ENCODE measurements at regions not wholly inside any gene's neighbourhood (a gene's known extent, or its start where the extent isn't known, plus 50 kb on each side); places are given as distances from the start of the nearest gene placed in this dataset.

DNA sequence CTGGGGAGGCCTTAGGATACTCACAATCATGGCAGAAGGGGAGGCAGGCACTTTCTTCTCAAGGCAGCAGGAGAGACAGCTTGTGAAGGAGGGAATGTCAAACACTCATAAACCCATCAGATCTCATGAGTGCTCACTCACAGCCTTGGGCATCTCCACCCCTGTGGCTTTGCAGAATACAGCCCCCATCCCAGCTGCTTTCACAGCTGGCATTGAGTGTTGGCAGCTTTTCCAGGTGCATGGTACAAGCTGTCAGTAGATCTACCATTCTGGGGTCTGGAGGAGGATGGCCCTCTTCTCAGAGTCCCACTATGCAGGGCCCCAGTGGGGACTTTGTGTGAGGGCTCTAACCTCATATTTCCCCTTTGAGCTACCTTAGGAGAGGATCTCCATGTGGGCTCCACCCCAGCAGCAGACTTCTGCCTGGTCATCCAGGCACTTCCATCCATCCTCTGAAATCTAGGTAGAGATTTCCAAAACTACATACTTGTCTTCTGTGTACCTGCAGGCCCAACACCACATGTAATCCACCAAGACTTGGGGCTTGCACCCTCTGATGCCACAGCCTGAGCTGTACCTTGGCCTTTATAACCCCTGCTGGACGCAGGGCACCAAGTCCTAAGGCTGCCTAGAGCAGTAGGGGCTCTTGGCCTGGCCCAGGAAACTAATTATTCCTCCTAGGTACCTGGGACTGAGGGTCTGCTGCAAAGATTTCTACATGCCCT is 404.2 kb upstream of the EPHA6 start:
- ATAC-seq (no peak), DNase-seq (ENCODE audit: low spot score) (no peak)
- ChIA-PET POLR2A (no interaction called here), CTCF (no interaction called here)
- H3K4me1 Mint-ChIP-seq, result no peaks in the 10 kb centered on the region
- TF ChIP-seq ZNF121 (CRISPR knock-in tag; IDR thresholded peaks at IDR 0.05) (no peak), GABPB1 (CRISPR knock-in tag; IDR thresholded peaks at IDR 0.05) (no peak), NFATC4 (CRISPR knock-in tag; IDR thresholded peaks at IDR 0.05) (no peak), ATF1 (CRISPR knock-in tag; IDR thresholded peaks at IDR 0.05) (no peak), HMGA2 (CRISPR knock-in tag; IDR thresholded peaks at IDR 0.05) (no peak), OVOL2 (CRISPR knock-in tag; IDR thresholded peaks at IDR 0.05; ENCODE audit: borderline replicate concordance) (no peak), TCF7 (CRISPR knock-in tag; IDR thresholded peaks at IDR 0.05; ENCODE audit: low read depth) (no peak), GRHL2 (CRISPR knock-in tag; IDR thresholded peaks at IDR 0.05; ENCODE audit: insufficient replicate concordance, severe bottlenecking) (no peak), ZNF396 (CRISPR knock-in tag; IDR thresholded peaks at IDR 0.05; ENCODE audit: borderline replicate concordance) (no peak), ZBTB21 (CRISPR knock-in tag; IDR thresholded peaks at IDR 0.05; ENCODE audit: borderline replicate concordance) (no peak), NFE2L1 (CRISPR knock-in tag; IDR thresholded peaks at IDR 0.05) (no peak)
- TF ChIP-seq, protein P1, sequence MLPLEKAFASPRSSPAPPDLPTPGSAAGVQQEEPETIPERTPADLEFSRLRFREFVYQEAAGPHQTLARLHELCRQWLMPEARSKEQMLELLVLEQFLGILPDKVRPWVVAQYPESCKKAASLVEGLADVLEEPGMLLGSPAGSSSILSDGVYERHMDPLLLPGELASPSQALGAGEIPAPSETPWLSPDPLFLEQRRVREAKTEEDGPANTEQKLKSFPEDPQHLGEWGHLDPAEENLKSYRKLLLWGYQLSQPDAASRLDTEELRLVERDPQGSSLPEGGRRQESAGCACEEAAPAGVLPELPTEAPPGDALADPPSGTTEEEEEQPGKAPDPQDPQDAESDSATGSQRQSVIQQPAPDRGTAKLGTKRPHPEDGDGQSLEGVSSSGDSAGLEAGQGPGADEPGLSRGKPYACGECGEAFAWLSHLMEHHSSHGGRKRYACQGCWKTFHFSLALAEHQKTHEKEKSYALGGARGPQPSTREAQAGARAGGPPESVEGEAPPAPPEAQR (CRISPR knock-in tag; IDR thresholded peaks at IDR 0.05), result no peak
- TF ChIP-seq, protein P2, sequence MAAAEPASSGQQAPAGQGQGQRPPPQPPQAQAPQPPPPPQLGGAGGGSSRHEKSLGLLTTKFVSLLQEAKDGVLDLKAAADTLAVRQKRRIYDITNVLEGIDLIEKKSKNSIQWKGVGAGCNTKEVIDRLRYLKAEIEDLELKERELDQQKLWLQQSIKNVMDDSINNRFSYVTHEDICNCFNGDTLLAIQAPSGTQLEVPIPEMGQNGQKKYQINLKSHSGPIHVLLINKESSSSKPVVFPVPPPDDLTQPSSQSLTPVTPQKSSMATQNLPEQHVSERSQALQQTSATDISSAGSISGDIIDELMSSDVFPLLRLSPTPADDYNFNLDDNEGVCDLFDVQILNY (CRISPR knock-in tag; IDR thresholded peaks at IDR 0.05), result no peak
- TF ChIP-seq, protein P3, sequence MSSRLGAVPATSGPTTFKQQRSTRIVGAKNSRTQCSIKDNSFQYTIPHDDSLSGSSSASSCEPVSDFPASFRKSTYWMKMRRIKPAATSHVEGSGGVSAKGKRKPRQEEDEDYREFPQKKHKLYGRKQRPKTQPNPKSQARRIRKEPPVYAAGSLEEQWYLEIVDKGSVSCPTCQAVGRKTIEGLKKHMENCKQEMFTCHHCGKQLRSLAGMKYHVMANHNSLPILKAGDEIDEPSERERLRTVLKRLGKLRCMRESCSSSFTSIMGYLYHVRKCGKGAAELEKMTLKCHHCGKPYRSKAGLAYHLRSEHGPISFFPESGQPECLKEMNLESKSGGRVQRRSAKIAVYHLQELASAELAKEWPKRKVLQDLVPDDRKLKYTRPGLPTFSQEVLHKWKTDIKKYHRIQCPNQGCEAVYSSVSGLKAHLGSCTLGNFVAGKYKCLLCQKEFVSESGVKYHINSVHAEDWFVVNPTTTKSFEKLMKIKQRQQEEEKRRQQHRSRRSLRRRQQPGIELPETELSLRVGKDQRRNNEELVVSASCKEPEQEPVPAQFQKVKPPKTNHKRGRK (CRISPR knock-in tag; IDR thresholded peaks at IDR 0.05; ENCODE audit: borderline replicate concordance), result no peak
- TF ChIP-seq, protein P4, sequence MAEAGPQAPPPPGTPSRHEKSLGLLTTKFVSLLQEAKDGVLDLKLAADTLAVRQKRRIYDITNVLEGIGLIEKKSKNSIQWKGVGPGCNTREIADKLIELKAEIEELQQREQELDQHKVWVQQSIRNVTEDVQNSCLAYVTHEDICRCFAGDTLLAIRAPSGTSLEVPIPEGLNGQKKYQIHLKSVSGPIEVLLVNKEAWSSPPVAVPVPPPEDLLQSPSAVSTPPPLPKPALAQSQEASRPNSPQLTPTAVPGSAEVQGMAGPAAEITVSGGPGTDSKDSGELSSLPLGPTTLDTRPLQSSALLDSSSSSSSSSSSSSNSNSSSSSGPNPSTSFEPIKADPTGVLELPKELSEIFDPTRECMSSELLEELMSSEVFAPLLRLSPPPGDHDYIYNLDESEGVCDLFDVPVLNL (CRISPR knock-in tag; IDR thresholded peaks at IDR 0.05; ENCODE audit: borderline replicate concordance, low read depth), result no peak
- TF ChIP-seq, protein P5, sequence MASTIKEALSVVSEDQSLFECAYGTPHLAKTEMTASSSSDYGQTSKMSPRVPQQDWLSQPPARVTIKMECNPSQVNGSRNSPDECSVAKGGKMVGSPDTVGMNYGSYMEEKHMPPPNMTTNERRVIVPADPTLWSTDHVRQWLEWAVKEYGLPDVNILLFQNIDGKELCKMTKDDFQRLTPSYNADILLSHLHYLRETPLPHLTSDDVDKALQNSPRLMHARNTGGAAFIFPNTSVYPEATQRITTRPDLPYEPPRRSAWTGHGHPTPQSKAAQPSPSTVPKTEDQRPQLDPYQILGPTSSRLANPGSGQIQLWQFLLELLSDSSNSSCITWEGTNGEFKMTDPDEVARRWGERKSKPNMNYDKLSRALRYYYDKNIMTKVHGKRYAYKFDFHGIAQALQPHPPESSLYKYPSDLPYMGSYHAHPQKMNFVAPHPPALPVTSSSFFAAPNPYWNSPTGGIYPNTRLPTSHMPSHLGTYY (CRISPR knock-in tag; IDR thresholded peaks at IDR 0.05), result no peak
- TF ChIP-seq, protein P6, sequence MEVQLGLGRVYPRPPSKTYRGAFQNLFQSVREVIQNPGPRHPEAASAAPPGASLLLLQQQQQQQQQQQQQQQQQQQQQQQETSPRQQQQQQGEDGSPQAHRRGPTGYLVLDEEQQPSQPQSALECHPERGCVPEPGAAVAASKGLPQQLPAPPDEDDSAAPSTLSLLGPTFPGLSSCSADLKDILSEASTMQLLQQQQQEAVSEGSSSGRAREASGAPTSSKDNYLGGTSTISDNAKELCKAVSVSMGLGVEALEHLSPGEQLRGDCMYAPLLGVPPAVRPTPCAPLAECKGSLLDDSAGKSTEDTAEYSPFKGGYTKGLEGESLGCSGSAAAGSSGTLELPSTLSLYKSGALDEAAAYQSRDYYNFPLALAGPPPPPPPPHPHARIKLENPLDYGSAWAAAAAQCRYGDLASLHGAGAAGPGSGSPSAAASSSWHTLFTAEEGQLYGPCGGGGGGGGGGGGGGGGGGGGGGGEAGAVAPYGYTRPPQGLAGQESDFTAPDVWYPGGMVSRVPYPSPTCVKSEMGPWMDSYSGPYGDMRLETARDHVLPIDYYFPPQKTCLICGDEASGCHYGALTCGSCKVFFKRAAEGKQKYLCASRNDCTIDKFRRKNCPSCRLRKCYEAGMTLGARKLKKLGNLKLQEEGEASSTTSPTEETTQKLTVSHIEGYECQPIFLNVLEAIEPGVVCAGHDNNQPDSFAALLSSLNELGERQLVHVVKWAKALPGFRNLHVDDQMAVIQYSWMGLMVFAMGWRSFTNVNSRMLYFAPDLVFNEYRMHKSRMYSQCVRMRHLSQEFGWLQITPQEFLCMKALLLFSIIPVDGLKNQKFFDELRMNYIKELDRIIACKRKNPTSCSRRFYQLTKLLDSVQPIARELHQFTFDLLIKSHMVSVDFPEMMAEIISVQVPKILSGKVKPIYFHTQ (CRISPR knock-in tag; IDR thresholded peaks at IDR 0.05), result no peak
- TF ChIP-seq, protein P7, sequence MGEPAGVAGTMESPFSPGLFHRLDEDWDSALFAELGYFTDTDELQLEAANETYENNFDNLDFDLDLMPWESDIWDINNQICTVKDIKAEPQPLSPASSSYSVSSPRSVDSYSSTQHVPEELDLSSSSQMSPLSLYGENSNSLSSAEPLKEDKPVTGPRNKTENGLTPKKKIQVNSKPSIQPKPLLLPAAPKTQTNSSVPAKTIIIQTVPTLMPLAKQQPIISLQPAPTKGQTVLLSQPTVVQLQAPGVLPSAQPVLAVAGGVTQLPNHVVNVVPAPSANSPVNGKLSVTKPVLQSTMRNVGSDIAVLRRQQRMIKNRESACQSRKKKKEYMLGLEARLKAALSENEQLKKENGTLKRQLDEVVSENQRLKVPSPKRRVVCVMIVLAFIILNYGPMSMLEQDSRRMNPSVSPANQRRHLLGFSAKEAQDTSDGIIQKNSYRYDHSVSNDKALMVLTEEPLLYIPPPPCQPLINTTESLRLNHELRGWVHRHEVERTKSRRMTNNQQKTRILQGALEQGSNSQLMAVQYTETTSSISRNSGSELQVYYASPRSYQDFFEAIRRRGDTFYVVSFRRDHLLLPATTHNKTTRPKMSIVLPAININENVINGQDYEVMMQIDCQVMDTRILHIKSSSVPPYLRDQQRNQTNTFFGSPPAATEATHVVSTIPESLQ (CRISPR knock-in tag; IDR thresholded peaks at IDR 0.05), result no peak
- TF ChIP-seq, protein P8, sequence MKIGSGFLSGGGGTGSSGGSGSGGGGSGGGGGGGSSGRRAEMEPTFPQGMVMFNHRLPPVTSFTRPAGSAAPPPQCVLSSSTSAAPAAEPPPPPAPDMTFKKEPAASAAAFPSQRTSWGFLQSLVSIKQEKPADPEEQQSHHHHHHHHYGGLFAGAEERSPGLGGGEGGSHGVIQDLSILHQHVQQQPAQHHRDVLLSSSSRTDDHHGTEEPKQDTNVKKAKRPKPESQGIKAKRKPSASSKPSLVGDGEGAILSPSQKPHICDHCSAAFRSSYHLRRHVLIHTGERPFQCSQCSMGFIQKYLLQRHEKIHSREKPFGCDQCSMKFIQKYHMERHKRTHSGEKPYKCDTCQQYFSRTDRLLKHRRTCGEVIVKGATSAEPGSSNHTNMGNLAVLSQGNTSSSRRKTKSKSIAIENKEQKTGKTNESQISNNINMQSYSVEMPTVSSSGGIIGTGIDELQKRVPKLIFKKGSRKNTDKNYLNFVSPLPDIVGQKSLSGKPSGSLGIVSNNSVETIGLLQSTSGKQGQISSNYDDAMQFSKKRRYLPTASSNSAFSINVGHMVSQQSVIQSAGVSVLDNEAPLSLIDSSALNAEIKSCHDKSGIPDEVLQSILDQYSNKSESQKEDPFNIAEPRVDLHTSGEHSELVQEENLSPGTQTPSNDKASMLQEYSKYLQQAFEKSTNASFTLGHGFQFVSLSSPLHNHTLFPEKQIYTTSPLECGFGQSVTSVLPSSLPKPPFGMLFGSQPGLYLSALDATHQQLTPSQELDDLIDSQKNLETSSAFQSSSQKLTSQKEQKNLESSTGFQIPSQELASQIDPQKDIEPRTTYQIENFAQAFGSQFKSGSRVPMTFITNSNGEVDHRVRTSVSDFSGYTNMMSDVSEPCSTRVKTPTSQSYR (CRISPR knock-in tag; IDR thresholded peaks at IDR 0.05), result no peak
- H3K27ac Mint-ChIP-seq, result no peak overlapping the region
- peaks cover 19% of the 10 kb centered on the region for H3K36me3 Mint-ChIP-seq
- H3K4me3 Mint-ChIP-seq, result no peak overlapping the region
- H3K27me3 Mint-ChIP-seq (ENCODE audit: low read depth), result no peaks in the 10 kb centered on the region
- peaks cover 24% of the 10 kb centered on the region for H3K9me3 Mint-ChIP-seq

All from WTC11 (cell line).